Spinal cord (tissue), 9 donors: ENCODE measurements at regions not wholly inside any gene's neighbourhood (a gene's known extent, or its start where the extent isn't known, plus 50 kb on each side); places are given as distances from the start of the nearest gene placed in this dataset.

Source experiments
- DNase-seq, 6 donors: peaks; one replicate each; pipeline versions ENCODE4 v3.0.0 to v3.0.0-alpha.2; 2013 to 2015; ENCODE audit warnings: low spot score in 6 of 6, low read depth in 4 of 6
- H3K27ac ChIP-seq: one replicate; pipeline ENCODE4 v1.5.1; 2013; ENCODE audit warnings: low read depth, low read length, control low read depth
- H3K27me3 ChIP-seq: one replicate; pipeline ENCODE4 v1.6.1; 2013; ENCODE audit warnings: low read length; ENCODE audit not compliant: control insufficient read depth, insufficient read depth
- H3K36me3 ChIP-seq: one replicate; pipeline ENCODE4 v1.6.1; 2013; ENCODE audit warnings: low read length; ENCODE audit not compliant: control insufficient read depth, insufficient read depth
- H3K4me1 ChIP-seq: one replicate; pipeline ENCODE4 v1.6.1; 2013; ENCODE audit warnings: low read length; ENCODE audit not compliant: control insufficient read depth, insufficient read depth
- H3K4me3 ChIP-seq: one replicate; pipeline ENCODE4 v1.5.1; 2013; ENCODE audit warnings: low read depth, low read length, control low read depth
- H3K9me3 ChIP-seq: one replicate; pipeline ENCODE4 v1.6.1; 2013; ENCODE audit warnings: low read length; ENCODE audit not compliant: control insufficient read depth, insufficient read depth
- WGBS: methylation state at CpG from one replicate; pipeline ENCODE4 v1.1.5; 2013; ENCODE audit warnings: missing lambda C conversion rate; ENCODE audit not compliant: insufficient coverage; 5-methylcytosine and 5-hydroxymethylcytosine counted together
- donor health status: healthy.

DNA sequence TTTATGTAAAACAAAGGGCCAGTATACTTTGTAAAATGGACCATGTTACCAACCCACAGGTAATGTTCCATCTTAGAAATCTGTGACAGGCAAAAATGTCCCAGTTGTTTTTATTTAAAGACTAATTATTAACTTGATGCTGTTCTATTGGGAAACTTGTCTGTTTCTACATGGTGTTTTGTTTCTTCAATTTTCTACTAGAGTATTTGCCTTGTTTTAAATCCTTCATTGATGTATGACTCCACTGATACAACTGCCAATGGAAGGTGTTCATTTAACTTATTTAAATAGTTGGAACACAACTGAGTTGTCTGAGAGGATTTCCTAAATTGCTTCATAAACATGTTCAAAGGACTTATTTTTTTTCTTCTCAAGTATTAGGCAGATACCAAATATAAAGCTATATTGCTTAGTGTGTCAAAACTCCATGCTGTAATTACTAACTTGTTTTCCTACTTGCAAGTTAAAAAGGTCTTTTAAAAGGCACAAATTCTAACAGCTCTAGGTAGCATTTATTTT, 152.0 kb upstream of the XPO1 start:
- Histone ChIP-seq H3K27me3 (no peaks in the 10 kb centered on the region), H3K9me3 (no peaks in the 10 kb centered on the region), H3K36me3 (no peaks in the 10 kb centered on the region), H3K27ac (no peak overlapping the region), H3K4me3 (no peak overlapping the region), H3K4me1 (peaks cover 9% of the 10 kb centered on the region)
- DNase-seq: no peak

DNA sequence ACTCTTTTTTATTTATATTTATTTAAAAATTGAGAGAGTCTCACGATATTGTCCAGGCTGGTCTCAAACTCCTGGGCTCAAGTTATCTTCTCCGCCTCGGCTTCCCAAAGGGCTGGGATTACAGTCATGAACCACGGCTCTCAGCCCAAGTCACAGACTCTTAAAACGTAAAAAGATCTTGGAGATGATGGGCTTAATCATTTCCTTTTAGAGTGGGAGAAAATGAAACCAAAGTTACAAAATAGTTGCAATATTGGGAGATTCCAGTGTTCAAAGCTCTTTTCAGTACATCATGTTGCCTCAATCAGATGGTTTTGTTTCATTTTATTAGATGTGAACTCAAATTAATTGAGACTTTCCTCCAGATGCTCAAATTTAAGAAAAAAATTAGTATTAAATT, 151.4 kb upstream of the XPO1 start:
- no peaks in the 10 kb centered on the region for H3K36me3 ChIP-seq
- DNase-seq: no peak
- H3K9me3 ChIP-seq: no peaks in the 10 kb centered on the region
- no peaks in the 10 kb centered on the region for H3K27me3 ChIP-seq
- H3K27ac ChIP-seq: no peak overlapping the region
- peaks cover 4% of the 10 kb centered on the region for H3K4me1 ChIP-seq
- no peak overlapping the region for H3K4me3 ChIP-seq
- WGBS: 100% methylated on average over 2 of the region's 5 CpGs

DNA sequence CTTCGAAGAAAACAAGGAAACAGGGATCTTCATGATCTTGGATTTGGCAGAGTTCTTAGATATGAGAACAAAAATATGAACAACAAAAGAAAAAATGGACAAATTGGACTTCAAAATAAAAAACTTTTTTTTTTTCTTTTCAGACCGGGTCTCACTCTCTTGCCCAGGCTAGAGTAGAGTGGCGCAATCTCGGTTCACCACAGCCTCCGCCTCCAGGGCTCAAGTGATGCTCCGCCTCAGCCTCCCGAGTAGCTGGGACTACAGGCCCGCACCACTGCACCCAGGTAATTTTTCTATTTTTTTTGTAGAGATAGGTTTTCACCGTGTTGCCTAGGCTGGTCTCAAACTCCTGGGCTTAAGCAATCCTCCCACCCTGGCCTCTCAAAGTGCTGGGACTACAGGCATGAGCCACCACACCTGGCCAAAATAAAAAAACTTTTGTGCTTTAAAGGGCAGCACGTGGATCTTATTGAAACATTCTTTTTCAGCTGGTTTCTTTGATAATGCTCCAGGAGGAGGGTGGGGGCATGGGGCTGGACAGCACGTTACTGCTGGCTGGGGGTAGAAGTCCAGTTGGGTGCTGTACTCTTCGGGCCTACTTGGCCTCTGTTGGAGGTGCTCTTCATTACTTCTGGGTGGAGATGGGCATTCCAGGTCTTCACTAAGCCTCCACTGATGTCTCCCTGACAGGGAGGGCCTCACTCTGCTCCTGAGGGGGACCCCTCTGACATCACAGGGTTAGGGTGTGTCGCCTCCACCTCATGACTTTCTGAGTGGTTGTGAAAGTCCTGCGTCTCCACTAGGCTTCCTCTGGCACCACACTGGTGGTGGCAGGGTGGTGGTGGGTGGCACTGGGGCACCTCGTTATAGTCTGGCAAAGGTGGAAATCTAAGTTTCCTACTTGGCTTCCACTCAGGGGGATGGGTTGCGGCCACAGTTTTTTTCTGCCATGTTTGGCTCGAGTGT, 150.5 kb upstream of the XPO1 start:
- H3K9me3 ChIP-seq: no peaks in the 10 kb centered on the region
- no peaks in the 10 kb centered on the region for H3K36me3 ChIP-seq
- H3K27ac ChIP-seq: no peak overlapping the region
- 86% methylated on average over 13 of the region's 17 CpGs for WGBS
- DNase-seq: no peak
- H3K4me1 ChIP-seq: no peaks in the 10 kb centered on the region
- no peak overlapping the region for H3K4me3 ChIP-seq
- no peaks in the 10 kb centered on the region for H3K27me3 ChIP-seq

DNA sequence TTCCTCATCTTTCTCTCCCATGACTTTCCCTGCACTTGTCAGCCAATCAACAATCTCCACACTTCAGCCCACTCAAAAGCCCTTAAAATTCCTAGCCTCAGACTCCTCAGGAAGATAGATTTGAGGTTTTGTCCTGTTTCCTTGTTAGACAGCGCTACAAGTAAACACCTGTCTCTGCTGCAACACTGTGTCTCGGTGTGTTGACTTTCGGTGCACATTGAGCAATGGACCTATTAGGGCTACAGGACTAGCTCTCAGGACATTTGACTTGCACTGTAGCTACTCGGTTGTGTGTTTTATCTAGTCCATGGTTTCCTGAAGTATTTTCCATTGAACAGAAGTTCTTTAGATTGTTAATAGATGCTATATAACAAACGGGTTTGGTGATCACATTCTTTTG, 140.9 kb upstream of the XPO1 start:
- DNase-seq: no peak
- WGBS: 96% methylated on average over 3 of the region's 5 CpGs
- Histone ChIP-seq H3K4me3 (no peak overlapping the region), H3K27me3 (no peaks in the 10 kb centered on the region), H3K36me3 (no peaks in the 10 kb centered on the region), H3K27ac (no peak overlapping the region), H3K9me3 (peaks cover 3% of the 10 kb centered on the region), H3K4me1 (no peaks in the 10 kb centered on the region)

DNA sequence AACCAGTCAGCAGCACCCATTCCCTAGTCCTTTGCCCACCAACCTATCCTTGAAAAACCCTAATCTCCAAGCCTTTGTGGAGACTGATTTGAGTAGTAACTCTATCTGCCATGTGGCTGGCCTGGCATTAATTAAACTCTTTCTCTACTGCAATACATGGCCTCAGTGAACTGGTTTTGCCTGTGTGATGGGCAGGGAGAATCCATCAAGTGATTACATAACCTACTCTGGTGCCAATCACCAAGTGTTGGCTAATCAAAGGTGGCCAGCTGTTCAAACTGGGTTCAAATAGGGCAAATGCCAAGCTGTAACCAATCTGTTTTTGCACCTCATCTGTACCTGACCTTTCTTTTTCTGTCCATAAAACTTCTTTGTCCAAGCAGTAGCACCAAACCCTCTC, 139.8 kb upstream of the XPO1 start:
- Histone ChIP-seq H3K27me3 (no peaks in the 10 kb centered on the region), H3K27ac (no peak overlapping the region), H3K4me1 (no peaks in the 10 kb centered on the region), H3K9me3 (peaks cover 3% of the 10 kb centered on the region), H3K36me3 (no peaks in the 10 kb centered on the region), H3K4me3 (no peak overlapping the region)
- DNase-seq: no peak

DNA sequence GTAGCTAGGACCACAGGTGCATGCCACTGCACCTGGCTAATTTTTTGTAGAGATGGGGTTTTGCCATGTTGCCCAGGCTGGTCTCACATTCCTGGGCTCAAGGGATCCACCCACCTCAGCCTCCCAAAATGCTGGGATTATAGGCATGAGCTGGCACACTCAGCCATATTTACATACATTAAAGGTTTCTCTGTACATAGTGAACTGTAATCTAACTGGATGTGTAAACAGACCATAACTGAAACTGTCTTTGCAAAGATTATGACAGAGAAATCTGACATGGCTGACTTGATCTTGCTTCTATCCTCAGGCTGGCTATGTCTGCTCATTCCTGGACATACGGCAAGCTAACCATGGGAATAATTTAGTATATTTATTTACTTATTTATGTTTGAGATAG, 139.2 kb upstream of the XPO1 start:
- H3K4me1 ChIP-seq: peaks cover 3% of the 10 kb centered on the region
- WGBS: no CpG with 5 or more reads among the region's 1 CpG
- no peaks in the 10 kb centered on the region for H3K27me3 ChIP-seq
- H3K9me3 ChIP-seq: peaks cover 3% of the 10 kb centered on the region
- no peak overlapping the region for H3K27ac ChIP-seq
- H3K36me3 ChIP-seq: no peaks in the 10 kb centered on the region
- DNase-seq: no peak
- no peak overlapping the region for H3K4me3 ChIP-seq

DNA sequence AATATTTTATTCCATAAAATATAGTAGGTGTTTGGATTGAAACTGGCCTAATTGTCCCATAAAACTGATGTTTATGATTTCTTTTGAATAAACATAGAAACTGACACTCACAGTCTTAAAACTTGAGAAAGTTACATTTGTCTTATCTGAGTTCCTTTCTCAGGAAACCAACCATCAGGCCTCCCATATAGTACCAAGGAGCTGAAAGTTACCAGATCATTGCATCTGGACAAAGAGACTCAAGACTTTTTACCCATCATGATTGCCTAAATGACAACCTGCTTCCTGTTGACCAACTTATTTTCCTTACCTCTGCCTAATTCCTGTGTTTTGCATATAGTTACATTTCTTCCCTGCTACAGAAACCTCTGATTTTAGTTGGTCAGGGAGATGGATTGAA, 137.0 kb upstream of the XPO1 start:
- DNase-seq: no peak
- Histone ChIP-seq H3K36me3 (no peaks in the 10 kb centered on the region), H3K27me3 (no peaks in the 10 kb centered on the region), H3K4me3 (no peak overlapping the region), H3K9me3 (peaks cover 3% of the 10 kb centered on the region), H3K4me1 (peaks cover 7% of the 10 kb centered on the region), H3K27ac (no peak overlapping the region)

DNA sequence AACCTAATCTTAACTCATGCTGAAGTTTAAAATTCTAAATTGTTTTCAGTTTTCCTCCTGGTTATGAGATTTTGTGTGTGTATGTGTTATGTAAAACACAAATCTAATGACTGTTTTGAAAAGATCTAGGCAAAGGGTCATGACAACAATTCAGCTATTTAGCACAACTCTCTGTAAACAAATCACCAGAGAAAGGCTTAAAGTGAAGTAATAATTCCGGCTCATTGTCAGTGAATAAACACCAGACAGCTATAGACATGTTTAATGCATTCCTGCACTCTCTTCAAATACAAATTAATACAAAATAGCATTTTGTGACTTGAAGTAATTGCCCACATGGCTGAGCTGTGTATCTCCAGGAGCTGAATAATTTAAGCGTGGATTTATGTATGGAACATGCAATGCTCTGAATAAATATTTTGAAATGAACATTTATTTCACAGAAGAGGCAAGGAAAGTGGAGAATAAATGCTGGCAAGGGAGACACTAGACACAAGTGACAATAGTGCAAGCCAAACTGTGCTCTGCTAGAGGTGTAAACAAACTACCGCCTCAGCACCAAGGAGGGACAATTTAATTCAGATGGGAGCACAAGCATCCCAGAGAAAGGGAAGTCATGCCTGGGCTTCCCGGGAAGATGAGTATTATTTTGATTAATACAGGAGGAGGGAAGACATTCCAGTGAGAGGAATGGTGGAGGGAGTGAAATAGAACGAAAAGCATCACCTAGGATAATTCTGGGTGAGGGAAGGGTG, 133.6 kb upstream of the XPO1 start:
- DNase-seq: peak in 3 of 6 donors; percentile 21 to 83 (median 29)
- Histone ChIP-seq H3K27ac (peak overlapping the region; percentile 69), H3K36me3 (no peaks in the 10 kb centered on the region), H3K27me3 (no peaks in the 10 kb centered on the region), H3K4me1 (peaks cover 7% of the 10 kb centered on the region), H3K9me3 (peaks cover 3% of the 10 kb centered on the region), H3K4me3 (no peak overlapping the region)
- WGBS: 40% methylated on average over 2 of the region's 5 CpGs

DNA sequence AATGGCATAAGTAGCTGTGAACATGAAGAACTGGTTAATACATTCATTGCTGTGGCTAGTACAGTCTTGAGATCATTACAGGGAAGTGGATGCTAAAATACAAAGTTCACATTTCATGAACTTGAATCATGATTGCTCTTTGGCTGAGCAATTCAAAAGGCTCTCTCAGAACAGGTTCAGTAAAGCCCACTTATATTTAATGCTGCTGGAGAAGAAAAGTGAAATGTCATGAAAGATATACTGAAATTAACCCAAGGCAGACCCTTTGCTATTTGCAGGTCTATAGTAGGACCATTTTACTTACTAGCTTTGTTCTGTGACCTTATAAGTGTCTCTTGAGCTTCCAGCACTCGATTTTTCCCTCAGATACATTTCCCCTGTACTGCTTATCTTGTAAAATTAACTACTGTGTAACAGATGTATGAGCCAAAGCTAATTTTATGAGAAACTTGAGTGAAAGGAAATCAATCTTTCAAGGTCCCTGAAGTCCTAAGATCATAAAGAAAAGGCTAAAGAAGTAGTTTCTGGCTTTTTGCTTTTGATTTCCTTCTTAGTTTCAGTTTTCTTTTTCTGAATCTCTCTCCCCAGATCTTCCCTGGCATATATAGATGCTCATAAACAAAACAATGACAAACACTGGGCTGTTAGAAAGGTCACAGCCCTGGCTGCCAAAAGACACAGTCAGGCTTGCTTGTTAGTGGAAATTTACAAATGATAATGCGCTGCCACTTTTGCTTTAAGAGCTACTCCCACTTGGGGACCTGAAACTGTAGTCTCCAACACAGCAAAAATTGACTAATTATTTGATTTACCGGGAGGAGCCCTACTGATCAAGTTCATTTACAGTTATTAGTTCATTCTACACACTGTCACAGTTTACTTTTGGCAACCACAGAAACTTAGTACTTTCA, 132.7 kb upstream of the XPO1 start:
- Histone ChIP-seq H3K27ac (peak overlapping the region; percentile 69), H3K27me3 (no peaks in the 10 kb centered on the region), H3K9me3 (peaks cover 3% of the 10 kb centered on the region), H3K4me1 (peaks cover 7% of the 10 kb centered on the region), H3K4me3 (peak overlapping the region; percentile 5), H3K36me3 (no peaks in the 10 kb centered on the region)
- peak in 2 of 6 donors; percentile 38 to 60 for DNase-seq
- WGBS: no CpG with 5 or more reads among the region's 3 CpGs
